ENCODE measurements at regions not wholly inside any gene's neighbourhood (a gene's known extent, or its start where the extent isn't known, plus 50 kb on each side); places are given as distances from the start of the nearest gene placed in this dataset.

GRCh38 chr13:30821421-30821820 lies 84.7 kb upstream of the MEDAG start:
- TF ChIP-seq POLR2AphosphoS5 (IDR thresholded peaks at IDR 0.05) (no peak), POLR2A (IDR thresholded peaks at IDR 0.05) (no peak), EP300 (IDR thresholded peaks at IDR 0.05) (no peak)
- TF ChIP-seq, protein P1, sequence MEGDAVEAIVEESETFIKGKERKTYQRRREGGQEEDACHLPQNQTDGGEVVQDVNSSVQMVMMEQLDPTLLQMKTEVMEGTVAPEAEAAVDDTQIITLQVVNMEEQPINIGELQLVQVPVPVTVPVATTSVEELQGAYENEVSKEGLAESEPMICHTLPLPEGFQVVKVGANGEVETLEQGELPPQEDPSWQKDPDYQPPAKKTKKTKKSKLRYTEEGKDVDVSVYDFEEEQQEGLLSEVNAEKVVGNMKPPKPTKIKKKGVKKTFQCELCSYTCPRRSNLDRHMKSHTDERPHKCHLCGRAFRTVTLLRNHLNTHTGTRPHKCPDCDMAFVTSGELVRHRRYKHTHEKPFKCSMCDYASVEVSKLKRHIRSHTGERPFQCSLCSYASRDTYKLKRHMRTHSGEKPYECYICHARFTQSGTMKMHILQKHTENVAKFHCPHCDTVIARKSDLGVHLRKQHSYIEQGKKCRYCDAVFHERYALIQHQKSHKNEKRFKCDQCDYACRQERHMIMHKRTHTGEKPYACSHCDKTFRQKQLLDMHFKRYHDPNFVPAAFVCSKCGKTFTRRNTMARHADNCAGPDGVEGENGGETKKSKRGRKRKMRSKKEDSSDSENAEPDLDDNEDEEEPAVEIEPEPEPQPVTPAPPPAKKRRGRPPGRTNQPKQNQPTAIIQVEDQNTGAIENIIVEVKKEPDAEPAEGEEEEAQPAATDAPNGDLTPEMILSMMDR (IDR thresholded peaks at IDR 0.05), result no peak

Data from upper lobe of left lung (tissue), 4 donors.